H9 (cell line): ENCODE measurements at regions not wholly inside any gene's neighbourhood (a gene's known extent, or its start where the extent isn't known, plus 50 kb on each side); places are given as distances from the start of the nearest gene placed in this dataset.

Source experiments
- DNase-seq: peaks from one replicate; pipeline ENCODE4 v3.0.0-alpha.2; 2017
- H2AFZ ChIP-seq: one replicate; pipeline ENCODE4 v1.6.1; 2013; ENCODE audit warnings: mild to moderate bottlenecking, low read length, control low read depth, moderate library complexity
- H2AK5ac ChIP-seq: 2 replicates; pipeline ENCODE4 v1.6.1; 2013; ENCODE audit warnings: low read length, control low read depth, mixed read lengths; ENCODE audit not compliant: insufficient read length
- H2BK120ac ChIP-seq: one replicate; pipeline ENCODE4 v1.6.1; 2013; ENCODE audit warnings: low read depth, mild to moderate bottlenecking, low read length, control low read depth, inconsistent platforms; ENCODE audit not compliant: poor library complexity, severe bottlenecking
- H2BK12ac ChIP-seq: 2 replicates; pipeline ENCODE4 v1.6.1; 2013; ENCODE audit warnings: low read length, control low read depth, mixed read lengths, low read depth; ENCODE audit not compliant: insufficient read length
- H2BK15ac ChIP-seq: 2 replicates; pipeline ENCODE4 v1.6.1; 2013; ENCODE audit warnings: low read depth, low read length, control low read depth
- H2BK20ac ChIP-seq: one replicate; pipeline ENCODE4 v1.6.1; 2013; ENCODE audit warnings: low read depth, mild to moderate bottlenecking, low read length, control low read depth, inconsistent platforms; ENCODE audit not compliant: poor library complexity, severe bottlenecking
- H2BK5ac ChIP-seq: 2 replicates; pipeline ENCODE4 v1.6.1; 2013; ENCODE audit warnings: low read length, control low read depth, mixed read lengths; ENCODE audit not compliant: insufficient read length
- H3K14ac ChIP-seq: 2 replicates; pipeline ENCODE4 v1.6.1; 2013; ENCODE audit warnings: low read length, control low read depth; ENCODE audit not compliant: insufficient read depth
- H3K18ac ChIP-seq: 2 replicates; pipeline ENCODE4 v1.6.1; 2013; ENCODE audit warnings: low read depth, mild to moderate bottlenecking, mixed read lengths, low read length, control low read depth; ENCODE audit not compliant: insufficient read length
- H3K23ac ChIP-seq: 2 replicates; pipeline ENCODE4 v1.6.1; 2013; ENCODE audit warnings: low read length, control low read depth, mixed read lengths, low read depth; ENCODE audit not compliant: insufficient read length
- H3K23me2 ChIP-seq: 2 replicates; pipeline ENCODE4 v1.6.1; 2013; ENCODE audit warnings: low read depth, mild to moderate bottlenecking, mixed read lengths, low read length, control low read depth; ENCODE audit not compliant: insufficient read length, poor library complexity, severe bottlenecking
- H3K27ac ChIP-seq: 2 replicates; pipeline ENCODE4 v1.5.1; 2013; ENCODE audit warnings: low read length, control low read depth, mixed read lengths, low read depth; ENCODE audit not compliant: insufficient read length
- H3K27me3 ChIP-seq: 2 replicates; pipeline ENCODE4 v1.6.1; 2013; ENCODE audit warnings: low read length, control low read depth, inconsistent platforms; ENCODE audit not compliant: insufficient read depth
- H3K4ac ChIP-seq: 2 replicates; pipeline ENCODE4 v1.6.1; 2013; ENCODE audit warnings: low read depth, mild to moderate bottlenecking, control low read depth, inconsistent platforms, low read length, moderate library complexity
- H3K4me1 ChIP-seq: 2 replicates; pipeline ENCODE4 v1.6.1; 2013; ENCODE audit warnings: low read length, control low read depth, inconsistent platforms; ENCODE audit not compliant: insufficient read depth
- H3K4me2 ChIP-seq: 2 replicates; pipeline ENCODE4 v1.6.1; 2013; ENCODE audit warnings: low read length, control low read depth, mixed read lengths; ENCODE audit not compliant: insufficient read length, insufficient read depth
- H3K56ac ChIP-seq: 2 replicates; pipeline ENCODE4 v1.6.1; 2013; ENCODE audit warnings: low read depth, mild to moderate bottlenecking, mixed read lengths, low read length, control low read depth; ENCODE audit not compliant: insufficient read length
- H3K79me1 ChIP-seq: 2 replicates; pipeline ENCODE4 v1.6.1; 2013; ENCODE audit warnings: low read depth, mild to moderate bottlenecking, moderate library complexity, low read length, control low read depth, inconsistent platforms; ENCODE audit not compliant: insufficient read depth, poor library complexity, severe bottlenecking
- H3K79me2 ChIP-seq: 2 replicates; pipeline ENCODE4 v1.6.1; 2013; ENCODE audit warnings: low read length, control low read depth, inconsistent platforms; ENCODE audit not compliant: insufficient read depth
- H3K9ac ChIP-seq: 2 replicates; pipeline ENCODE4 v1.6.1; 2013; ENCODE audit warnings: low read length, control low read depth, mixed read lengths; ENCODE audit not compliant: insufficient read length; ENCODE audit errors: extremely low read depth
- H3K9me3 ChIP-seq: one replicate; pipeline ENCODE4 v1.6.1; 2013; ENCODE audit warnings: low read depth, low read length, inconsistent platforms; ENCODE audit not compliant: control insufficient read depth
- H3T11ph ChIP-seq: one replicate; pipeline ENCODE4 v1.6.1; 2013; ENCODE audit warnings: mild to moderate bottlenecking, low read length, control low read depth, inconsistent platforms
- H4K20me1 ChIP-seq: one replicate; pipeline ENCODE4 v1.6.1; 2013; ENCODE audit not compliant: control insufficient read depth, insufficient read length, insufficient read depth
- H4K5ac ChIP-seq: 2 replicates; pipeline ENCODE4 v1.6.1; 2013; ENCODE audit warnings: low read depth, mild to moderate bottlenecking, mixed read lengths, low read length, control low read depth; ENCODE audit not compliant: insufficient read length
- H4K8ac ChIP-seq: replicated peaks from 2 replicates; pipeline ENCODE4 v1.6.1; 2013; ENCODE audit warnings: low read length, control low read depth, mixed read lengths, low read depth; ENCODE audit not compliant: insufficient read length
- H4K91ac ChIP-seq: 2 replicates; pipeline ENCODE4 v1.6.1; 2013; ENCODE audit warnings: low read depth, mild to moderate bottlenecking, moderate library complexity, mixed read lengths, low read length, control low read depth; ENCODE audit not compliant: insufficient read length
- H3K27ac Mint-ChIP-seq, 3 experiments: 2 replicates in 2 of 3; 3 replicates in 1 of 3; pipeline ENCODE4 v1.8.0; 2020 to 2021; ENCODE audit warnings: mixed read lengths in 3 of 3, mild to moderate bottlenecking in 1 of 3, moderate library complexity in 1 of 3
- H3K27me3 Mint-ChIP-seq: 2 replicates; pipeline ENCODE4 v1.8.0; 2021; ENCODE audit warnings: low read depth, mild to moderate bottlenecking, moderate library complexity, mixed read lengths
- H3K36me3 Mint-ChIP-seq, 3 experiments: 2 replicates in 2 of 3; 3 replicates in 1 of 3; pipeline ENCODE4 v1.8.0; 2020 to 2021; ENCODE audit warnings: low read depth in 3 of 3, mixed read lengths in 3 of 3; ENCODE audit not compliant: insufficient read depth in 1 of 3
- H3K4me1 Mint-ChIP-seq, 2 experiments: 2 replicates each; pipeline ENCODE4 v1.8.0; 2020; ENCODE audit warnings: mixed read lengths in 2 of 2
- H3K4me3 Mint-ChIP-seq, 2 experiments: 2 replicates in 1 of 2; 3 replicates in 1 of 2; pipeline ENCODE4 v1.8.0; 2020 to 2021; ENCODE audit warnings: mild to moderate bottlenecking in 2 of 2, mixed read lengths in 2 of 2, moderate library complexity in 1 of 2
- H3K9me3 Mint-ChIP-seq, 2 experiments: 2 replicates in 1 of 2; 3 replicates in 1 of 2; pipeline ENCODE4 v1.8.0; 2020; ENCODE audit warnings: mild to moderate bottlenecking in 2 of 2, mixed read lengths in 2 of 2, moderate library complexity in 1 of 2
- WGBS: extraction: QIAGEN DNeasy Blood & Tissue Kit; methylation state at CpG from one replicate; pipeline ENCODE4 v1.1.7; 2013; ENCODE audit warnings: missing lambda C conversion rate, low lambda C conversion rate, mixed read lengths; ENCODE audit not compliant: insufficient read length; ENCODE audit errors: extremely low coverage; 5-methylcytosine and 5-hydroxymethylcytosine counted together
- TF ChIP-seq, protein P1 (sequence below): fragments of 200-600 bp; sonication (generic); conservative IDR thresholded peaks from 3 replicates; pipeline ENCODE4 v1.8.0; 2021; ENCODE audit warnings: antibody characterized with exemption, mild to moderate bottlenecking

DNA sequence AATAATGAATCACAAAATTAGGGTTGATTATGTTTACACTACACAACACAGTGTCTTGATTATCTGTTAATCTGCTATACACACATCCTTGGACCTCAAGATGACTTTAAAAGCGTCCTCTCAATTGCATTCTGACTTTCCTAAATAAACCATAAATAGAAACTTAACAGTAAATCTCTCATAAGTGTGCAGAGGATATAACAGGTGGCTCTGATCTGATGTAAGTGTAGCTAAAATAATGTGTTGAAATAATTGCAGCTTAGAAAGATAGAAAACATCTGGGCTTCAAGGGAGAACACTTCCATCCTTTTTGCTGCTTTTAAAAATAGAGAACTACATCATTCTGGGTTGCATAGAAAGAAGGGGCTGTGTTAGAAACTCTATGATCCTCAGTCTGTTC lies 78.4 kb upstream of the EFEMP1 start:
- no peaks in the 10 kb centered on the region for H3K4me1 ChIP-seq
- no peak overlapping the region for H3K14ac ChIP-seq
- TF ChIP-seq, protein P1, sequence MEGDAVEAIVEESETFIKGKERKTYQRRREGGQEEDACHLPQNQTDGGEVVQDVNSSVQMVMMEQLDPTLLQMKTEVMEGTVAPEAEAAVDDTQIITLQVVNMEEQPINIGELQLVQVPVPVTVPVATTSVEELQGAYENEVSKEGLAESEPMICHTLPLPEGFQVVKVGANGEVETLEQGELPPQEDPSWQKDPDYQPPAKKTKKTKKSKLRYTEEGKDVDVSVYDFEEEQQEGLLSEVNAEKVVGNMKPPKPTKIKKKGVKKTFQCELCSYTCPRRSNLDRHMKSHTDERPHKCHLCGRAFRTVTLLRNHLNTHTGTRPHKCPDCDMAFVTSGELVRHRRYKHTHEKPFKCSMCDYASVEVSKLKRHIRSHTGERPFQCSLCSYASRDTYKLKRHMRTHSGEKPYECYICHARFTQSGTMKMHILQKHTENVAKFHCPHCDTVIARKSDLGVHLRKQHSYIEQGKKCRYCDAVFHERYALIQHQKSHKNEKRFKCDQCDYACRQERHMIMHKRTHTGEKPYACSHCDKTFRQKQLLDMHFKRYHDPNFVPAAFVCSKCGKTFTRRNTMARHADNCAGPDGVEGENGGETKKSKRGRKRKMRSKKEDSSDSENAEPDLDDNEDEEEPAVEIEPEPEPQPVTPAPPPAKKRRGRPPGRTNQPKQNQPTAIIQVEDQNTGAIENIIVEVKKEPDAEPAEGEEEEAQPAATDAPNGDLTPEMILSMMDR: no peak
- Mint-ChIP-seq H3K27me3 (peaks cover 4% of the 10 kb centered on the region; the same call in 1 of the 2 replicates), H3K27ac (no peak overlapping the region), H3K36me3 (no peaks in the 10 kb centered on the region), H3K4me1 (no peaks in the 10 kb centered on the region), H3K4me3 (no peak overlapping the region), H3K9me3 (no peaks in the 10 kb centered on the region)
- H3K4ac ChIP-seq: no peak overlapping the region
- H4K8ac ChIP-seq: no peak overlapping the region
- H2AK5ac ChIP-seq: no peak overlapping the region
- no CpG with 5 or more reads among the region's 1 CpG for WGBS
- H2BK120ac ChIP-seq: no peak overlapping the region
- no peak overlapping the region for H3K56ac ChIP-seq
- no peak overlapping the region for H3K23ac ChIP-seq
- no peak overlapping the region for H2BK20ac ChIP-seq
- H4K5ac ChIP-seq: no peak overlapping the region
- H3T11ph ChIP-seq: no peak overlapping the region
- H4K91ac ChIP-seq: no peak overlapping the region
- H2BK15ac ChIP-seq: no peak overlapping the region
- H3K9ac ChIP-seq: no peak overlapping the region
- H4K20me1 ChIP-seq: no peaks in the 10 kb centered on the region
- DNase-seq: no peak
- no peak overlapping the region for H3K4me2 ChIP-seq
- H3K79me2 ChIP-seq: no peaks in the 10 kb centered on the region
- H3K27me3 ChIP-seq: no peaks in the 10 kb centered on the region
- no peak overlapping the region for H3K18ac ChIP-seq
- no peaks in the 10 kb centered on the region for H3K23me2 ChIP-seq
- H2AFZ ChIP-seq: no peak overlapping the region
- no peak overlapping the region for H2BK5ac ChIP-seq
- H3K27ac ChIP-seq: no peak overlapping the region
- H3K9me3 ChIP-seq: no peaks in the 10 kb centered on the region
- H2BK12ac ChIP-seq: no peak overlapping the region
- no peaks in the 10 kb centered on the region for H3K79me1 ChIP-seq
